Cardiac muscle cell (in vitro differentiated cells and primary cell): ENCODE measurements at regions not wholly inside any gene's neighbourhood (a gene's known extent, or its start where the extent isn't known, plus 50 kb on each side); places are given as distances from the start of the nearest gene placed in this dataset.

Experiments
- DNase-seq, 2 donors: peaks; one replicate each; pipeline versions ENCODE4 v3.0.0 to v3.0.0-alpha.2; 2010 to 2017; ENCODE audit warnings: low read depth in 1 of 2, low spot score in 1 of 2
- H3K27ac ChIP-seq: fragments of 200-600 bp; sonication (generic); 2 replicates; pipeline ENCODE4 v1.5.1; 2016
- H3K27me3 ChIP-seq: fragments of 200-600 bp; sonication (generic); 2 replicates; pipeline ENCODE4 v1.6.0; 2016; ENCODE audit warnings: control low read depth
- H3K36me3 ChIP-seq: fragments of 200-600 bp; sonication (generic); 2 replicates; pipeline ENCODE4 v1.5.1; 2016; ENCODE audit warnings: control low read depth
- H3K4me1 ChIP-seq: fragments of 200-600 bp; sonication (generic); 2 replicates; pipeline ENCODE4 v1.8.1; 2017; ENCODE audit warnings: low read depth, mild to moderate bottlenecking, mixed run types
- H3K4me3 ChIP-seq: fragments of 200-600 bp; sonication (generic); 2 replicates; pipeline ENCODE4 v1.5.1; 2016; ENCODE audit warnings: mild to moderate bottlenecking
- H3K9me3 ChIP-seq: fragments of 200-600 bp; sonication (generic); 2 replicates; pipeline ENCODE4 v1.5.1; 2017; ENCODE audit warnings: low read depth, mild to moderate bottlenecking, control low read depth
- TF ChIP-seq, protein P1 (sequence below): IDR thresholded peaks from 2 replicates; pipeline ENCODE4 v1.5.1; 2012; ENCODE audit warnings: low read depth, mild to moderate bottlenecking, low read length

DNA sequence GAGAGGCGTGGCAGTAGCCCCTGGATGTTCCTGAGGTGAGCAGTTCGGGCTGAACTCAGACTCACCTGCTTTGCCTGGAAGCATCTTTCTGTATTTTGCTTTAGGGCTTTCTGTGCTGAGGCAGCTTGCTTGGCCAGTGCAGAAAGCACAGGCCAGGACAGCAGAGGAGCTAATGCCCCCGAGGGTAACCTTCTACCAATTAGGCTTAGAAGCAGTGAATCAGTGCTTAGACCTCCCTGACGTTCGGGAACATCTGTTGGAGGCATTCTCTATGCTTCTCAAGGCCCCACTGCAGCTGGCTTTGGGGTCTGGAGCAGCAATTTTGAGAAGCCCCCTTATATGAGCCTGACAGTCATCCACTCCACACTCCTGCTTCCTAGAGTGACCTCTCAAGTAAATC lies 350.7 kb upstream of the PROK2 start:
- Histone ChIP-seq H3K27ac (no peak overlapping the region), H3K9me3 (no peaks in the 10 kb centered on the region), H3K36me3 (no peaks in the 10 kb centered on the region), H3K27me3 (peaks cover 6% of the 10 kb centered on the region), H3K4me3 (no peak overlapping the region), H3K4me1 (no peaks in the 10 kb centered on the region)
- TF ChIP-seq, protein P1, sequence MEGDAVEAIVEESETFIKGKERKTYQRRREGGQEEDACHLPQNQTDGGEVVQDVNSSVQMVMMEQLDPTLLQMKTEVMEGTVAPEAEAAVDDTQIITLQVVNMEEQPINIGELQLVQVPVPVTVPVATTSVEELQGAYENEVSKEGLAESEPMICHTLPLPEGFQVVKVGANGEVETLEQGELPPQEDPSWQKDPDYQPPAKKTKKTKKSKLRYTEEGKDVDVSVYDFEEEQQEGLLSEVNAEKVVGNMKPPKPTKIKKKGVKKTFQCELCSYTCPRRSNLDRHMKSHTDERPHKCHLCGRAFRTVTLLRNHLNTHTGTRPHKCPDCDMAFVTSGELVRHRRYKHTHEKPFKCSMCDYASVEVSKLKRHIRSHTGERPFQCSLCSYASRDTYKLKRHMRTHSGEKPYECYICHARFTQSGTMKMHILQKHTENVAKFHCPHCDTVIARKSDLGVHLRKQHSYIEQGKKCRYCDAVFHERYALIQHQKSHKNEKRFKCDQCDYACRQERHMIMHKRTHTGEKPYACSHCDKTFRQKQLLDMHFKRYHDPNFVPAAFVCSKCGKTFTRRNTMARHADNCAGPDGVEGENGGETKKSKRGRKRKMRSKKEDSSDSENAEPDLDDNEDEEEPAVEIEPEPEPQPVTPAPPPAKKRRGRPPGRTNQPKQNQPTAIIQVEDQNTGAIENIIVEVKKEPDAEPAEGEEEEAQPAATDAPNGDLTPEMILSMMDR, result no peak
- no peak for DNase-seq

DNA sequence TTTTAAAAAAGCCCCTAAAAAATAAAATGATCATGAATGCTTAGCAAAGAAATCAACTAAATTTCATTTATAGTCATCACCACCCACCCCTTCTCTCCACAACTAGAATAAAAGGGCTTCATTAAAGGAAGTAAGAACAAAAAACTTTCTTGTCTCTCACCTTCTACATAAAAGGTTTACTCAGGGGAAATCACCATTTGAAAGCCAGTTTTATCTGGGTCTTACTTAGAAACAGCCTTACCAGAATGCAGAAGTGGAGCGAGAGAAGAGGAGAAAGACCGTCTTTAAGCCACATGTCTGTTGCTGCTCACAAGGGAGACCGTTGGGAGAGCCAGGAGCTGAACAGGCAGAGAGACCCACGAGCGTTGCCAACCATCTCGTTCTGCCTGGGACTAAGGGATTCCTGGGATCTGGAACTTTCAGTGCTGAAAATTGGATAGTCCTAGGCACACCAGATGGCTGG lies 350.1 kb upstream of the PROK2 start:
- H3K27ac ChIP-seq, result no peak overlapping the region
- H3K9me3 ChIP-seq, result no peaks in the 10 kb centered on the region
- H3K4me3 ChIP-seq, result no peak overlapping the region
- H3K27me3 ChIP-seq, result peaks cover 6% of the 10 kb centered on the region
- TF ChIP-seq, protein P1, result no peak
- no peaks in the 10 kb centered on the region for H3K4me1 ChIP-seq
- no peak for DNase-seq
- no peaks in the 10 kb centered on the region for H3K36me3 ChIP-seq

DNA sequence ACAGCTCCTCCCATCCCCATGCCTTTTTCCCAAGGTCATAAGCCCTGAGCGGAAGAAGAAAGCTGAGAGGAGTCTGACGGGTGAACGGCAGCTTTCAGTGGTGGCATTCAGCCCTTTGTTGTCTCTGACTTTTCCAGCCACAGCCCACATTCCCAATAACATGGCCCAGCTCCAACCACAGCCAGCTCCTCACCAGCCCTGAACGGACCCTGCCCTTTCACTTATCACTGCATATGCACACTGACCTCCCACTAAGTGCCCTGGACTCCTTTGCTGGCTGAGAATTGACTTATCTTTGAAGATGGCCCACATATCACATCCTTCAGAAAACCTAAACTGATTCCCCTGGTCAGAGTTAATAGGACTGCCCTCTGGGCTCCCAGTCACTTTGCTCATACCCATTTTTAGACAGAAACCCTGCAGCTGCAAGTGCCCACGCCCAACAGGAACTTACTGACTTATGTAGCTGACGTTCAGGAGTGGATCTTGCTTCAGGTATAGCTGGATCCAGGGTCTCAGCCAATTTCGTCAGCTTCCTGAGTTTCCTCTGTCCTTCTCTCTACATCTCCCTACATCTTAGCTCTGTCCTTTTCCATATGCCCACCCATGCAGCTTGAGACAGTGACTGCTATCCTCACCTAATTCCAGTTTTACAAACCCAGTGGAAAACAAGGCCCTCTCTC lies 348.5 kb upstream of the PROK2 start:
- TF ChIP-seq, protein P1, result no peak
- Histone ChIP-seq H3K4me1 (no peaks in the 10 kb centered on the region), H3K4me3 (no peak overlapping the region), H3K9me3 (no peaks in the 10 kb centered on the region), H3K27me3 (peaks cover 6% of the 10 kb centered on the region), H3K27ac (no peak overlapping the region), H3K36me3 (no peaks in the 10 kb centered on the region)
- no peak for DNase-seq

DNA sequence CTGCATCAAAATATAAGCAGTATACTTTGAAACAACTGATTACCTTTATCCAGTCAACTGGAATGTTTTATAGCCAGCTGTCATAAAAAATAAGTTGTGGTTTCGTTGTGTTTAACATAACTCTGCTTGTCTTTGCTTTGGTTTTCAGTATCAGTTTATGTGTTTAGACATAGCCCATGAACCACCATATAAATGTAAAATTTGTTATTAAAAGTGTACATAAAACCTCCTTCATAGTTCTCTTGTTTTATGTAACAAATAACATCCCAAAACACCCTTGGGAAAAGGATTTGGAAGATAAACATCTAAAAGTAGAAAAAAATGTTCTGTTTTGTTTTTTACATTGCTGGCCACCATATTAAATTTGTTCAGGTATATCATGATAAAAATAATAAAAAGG lies 347.0 kb upstream of the PROK2 start:
- Histone ChIP-seq H3K27ac (no peak overlapping the region), H3K36me3 (no peaks in the 10 kb centered on the region), H3K4me1 (no peaks in the 10 kb centered on the region), H3K27me3 (peaks cover 6% of the 10 kb centered on the region), H3K9me3 (no peaks in the 10 kb centered on the region), H3K4me3 (no peak overlapping the region)
- no peak for DNase-seq
- TF ChIP-seq, protein P1, result no peak

DNA sequence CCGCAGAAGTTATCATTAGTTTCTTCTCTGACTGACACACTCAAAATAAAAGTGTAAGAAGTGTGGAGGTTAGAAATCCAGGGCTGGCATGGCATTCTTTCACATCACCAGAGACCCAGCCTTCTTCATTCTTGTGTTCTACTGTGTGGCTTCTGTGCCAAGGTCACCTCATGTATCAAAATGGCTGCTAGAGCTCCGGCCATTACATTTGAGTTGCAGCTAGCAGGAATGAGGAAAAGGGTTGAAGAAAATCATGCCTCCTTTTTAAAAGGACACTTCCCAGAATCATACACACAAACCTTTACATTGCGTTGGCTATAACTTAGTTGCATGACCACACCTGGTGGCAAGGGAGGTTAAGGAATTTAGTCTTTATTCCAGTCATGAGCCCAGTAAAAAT lies 345.6 kb upstream of the PROK2 start:
- no peaks in the 10 kb centered on the region for H3K4me1 ChIP-seq
- H3K4me3 ChIP-seq, result no peak overlapping the region
- H3K36me3 ChIP-seq, result no peaks in the 10 kb centered on the region
- H3K27ac ChIP-seq, result no peak overlapping the region
- TF ChIP-seq, protein P1, result no peak
- no peaks in the 10 kb centered on the region for H3K9me3 ChIP-seq
- peaks cover 5% of the 10 kb centered on the region for H3K27me3 ChIP-seq
- DNase-seq, result no peak
